Natural killer cell (primary cell): ENCODE measurements at regions not wholly inside any gene's neighbourhood (a gene's known extent, or its start where the extent isn't known, plus 50 kb on each side); places are given as distances from the start of the nearest gene placed in this dataset.

ENCODE experiments used
- ATAC-seq, 3 donors: fragments of 150-1000 bp in 2 of 3; fragments of 200-7000 bp in 1 of 3; cut with Tn5 transposase; 1 replicate in 1 of 3; 2 replicates in 2 of 3; pipeline ENCODE4 v1.10.0; 2021; ENCODE audit warnings: mild to moderate bottlenecking in 2 of 3, moderate library complexity in 2 of 3
- DNase-seq, 2 donors: peaks; one replicate each; pipeline versions ENCODE4 v3.0.0 to v3.0.0-alpha.2; 2013 to 2021; ENCODE audit warnings: mixed read lengths in 1 of 2
- H3K27ac ChIP-seq: one replicate; pipeline ENCODE4 v1.5.1; 2013; ENCODE audit warnings: mild to moderate bottlenecking, low read length
- H3K27me3 ChIP-seq: one replicate; pipeline ENCODE4 v1.6.1; 2013; ENCODE audit warnings: low read length; ENCODE audit not compliant: control insufficient read depth, insufficient read depth
- H3K36me3 ChIP-seq: one replicate; pipeline ENCODE4 v1.6.1; 2013; ENCODE audit warnings: low read length; ENCODE audit not compliant: control insufficient read depth, insufficient read depth
- H3K4me1 ChIP-seq: one replicate; pipeline ENCODE4 v1.6.1; 2013; ENCODE audit warnings: low read length; ENCODE audit not compliant: control insufficient read depth, insufficient read depth
- H3K4me3 ChIP-seq: one replicate; pipeline ENCODE4 v1.5.1; 2013; ENCODE audit warnings: low read length
- H3K9me3 ChIP-seq: one replicate; pipeline ENCODE4 v1.6.1; 2013; ENCODE audit warnings: low read length; ENCODE audit not compliant: control insufficient read depth, insufficient read depth
- H3K27ac Mint-ChIP-seq, 2 donors: one replicate each; pipeline ENCODE4 v1.8.0; 2022; ENCODE audit warnings: mild to moderate bottlenecking in 2 of 2, mixed read lengths in 2 of 2, moderate library complexity in 1 of 2
- H3K27me3 Mint-ChIP-seq, 2 donors: one replicate each; pipeline ENCODE4 v1.8.0; 2022; ENCODE audit warnings: low read depth in 2 of 2, mixed read lengths in 2 of 2
- H3K36me3 Mint-ChIP-seq: one replicate; pipeline ENCODE4 v1.8.0; 2022; ENCODE audit warnings: mixed read lengths
- H3K4me1 Mint-ChIP-seq, 2 donors: one replicate each; pipeline ENCODE4 v1.8.0; 2022; ENCODE audit warnings: mixed read lengths in 2 of 2
- H3K4me3 Mint-ChIP-seq: one replicate; pipeline ENCODE4 v1.8.0; 2022; ENCODE audit warnings: mild to moderate bottlenecking, moderate library complexity, mixed read lengths
- H3K9me3 Mint-ChIP-seq, 2 donors: one replicate each; pipeline ENCODE4 v1.8.0; 2022; ENCODE audit warnings: mixed read lengths in 2 of 2
- WGBS: methylation state at CpG from one replicate; pipeline ENCODE4 v1.1.7; 2013; ENCODE audit warnings: missing lambda C conversion rate; ENCODE audit not compliant: insufficient coverage; 5-methylcytosine and 5-hydroxymethylcytosine counted together
- intact Hi-C: fragments of 100-400 bp; cut with micrococcal nuclease; formaldehyde crosslinking; loops from one replicate; pipeline ENCODE4 v1.14.2; 2022
- TF ChIP-seq, protein P1 (sequence below): fragments of 200-600 bp; IDR thresholded peaks from one replicate; pipeline ENCODE4 v1.8.0; 2022; ENCODE audit warnings: antibody characterized with exemption

DNA sequence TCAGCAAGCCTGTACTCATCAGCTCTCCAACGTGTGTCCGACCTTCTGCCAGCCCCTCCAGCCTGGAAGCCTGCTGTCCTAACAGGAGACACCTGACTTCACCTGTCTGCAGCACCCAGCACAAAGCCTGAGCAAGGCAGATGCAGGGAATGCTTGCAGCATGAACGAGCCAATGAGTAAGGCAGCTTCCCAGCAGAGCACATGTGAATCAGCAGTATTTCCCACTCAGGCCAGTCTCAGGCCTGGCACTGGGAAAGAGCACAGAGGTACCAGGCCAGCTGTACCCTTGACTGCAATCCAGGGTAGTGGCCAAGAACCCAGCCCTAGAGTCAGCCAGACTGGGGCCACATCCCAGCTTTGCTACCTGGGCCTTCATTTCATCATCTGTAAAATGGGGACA, 120.8 kb downstream of the MAFB start:
- Histone ChIP-seq H3K4me3 (no peak overlapping the region), H3K27ac (no peak overlapping the region), H3K27me3 (no peaks in the 10 kb centered on the region), H3K36me3 (no peaks in the 10 kb centered on the region), H3K4me1 (no peaks in the 10 kb centered on the region), H3K9me3 (no peaks in the 10 kb centered on the region)
- Mint-ChIP-seq H3K27ac (no peak overlapping the region), H3K36me3 (no peaks in the 10 kb centered on the region), H3K4me3 (no peak overlapping the region), H3K4me1 (no peaks in the 10 kb centered on the region), H3K9me3 (no peaks in the 10 kb centered on the region), H3K27me3 (peaks cover 0 to 10% of the 10 kb centered on the region in 2 donors)
- DNase-seq (no peak), ATAC-seq (no peak)
- WGBS = 74% methylated on average over 3 of the region's 3 CpGs
- intact Hi-C loops = no loop called here
- TF ChIP-seq, protein P1, sequence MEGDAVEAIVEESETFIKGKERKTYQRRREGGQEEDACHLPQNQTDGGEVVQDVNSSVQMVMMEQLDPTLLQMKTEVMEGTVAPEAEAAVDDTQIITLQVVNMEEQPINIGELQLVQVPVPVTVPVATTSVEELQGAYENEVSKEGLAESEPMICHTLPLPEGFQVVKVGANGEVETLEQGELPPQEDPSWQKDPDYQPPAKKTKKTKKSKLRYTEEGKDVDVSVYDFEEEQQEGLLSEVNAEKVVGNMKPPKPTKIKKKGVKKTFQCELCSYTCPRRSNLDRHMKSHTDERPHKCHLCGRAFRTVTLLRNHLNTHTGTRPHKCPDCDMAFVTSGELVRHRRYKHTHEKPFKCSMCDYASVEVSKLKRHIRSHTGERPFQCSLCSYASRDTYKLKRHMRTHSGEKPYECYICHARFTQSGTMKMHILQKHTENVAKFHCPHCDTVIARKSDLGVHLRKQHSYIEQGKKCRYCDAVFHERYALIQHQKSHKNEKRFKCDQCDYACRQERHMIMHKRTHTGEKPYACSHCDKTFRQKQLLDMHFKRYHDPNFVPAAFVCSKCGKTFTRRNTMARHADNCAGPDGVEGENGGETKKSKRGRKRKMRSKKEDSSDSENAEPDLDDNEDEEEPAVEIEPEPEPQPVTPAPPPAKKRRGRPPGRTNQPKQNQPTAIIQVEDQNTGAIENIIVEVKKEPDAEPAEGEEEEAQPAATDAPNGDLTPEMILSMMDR = no peak

DNA sequence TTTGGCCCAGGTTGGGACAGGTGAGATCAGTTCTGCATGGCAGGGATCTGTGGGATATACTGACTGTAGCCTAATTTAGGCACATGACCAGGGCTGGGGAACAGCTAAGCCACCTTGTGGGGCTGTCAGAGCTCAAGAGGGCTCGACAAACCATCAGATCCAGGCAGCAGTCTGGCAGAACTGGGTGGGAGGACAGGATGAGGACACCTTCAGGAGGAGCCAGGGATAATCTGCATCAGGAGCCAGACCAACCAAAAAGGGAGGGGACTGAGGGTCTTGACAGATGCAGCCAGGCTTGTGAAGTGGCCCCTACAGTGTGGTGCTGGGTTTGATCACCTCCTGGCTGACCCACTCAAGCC, 123.4 kb downstream of the MAFB start:
- Histone ChIP-seq H3K9me3 (no peaks in the 10 kb centered on the region), H3K27me3 (no peaks in the 10 kb centered on the region), H3K4me3 (no peak overlapping the region), H3K36me3 (no peaks in the 10 kb centered on the region), H3K27ac (no peak overlapping the region), H3K4me1 (no peaks in the 10 kb centered on the region)
- Mint-ChIP-seq H3K4me1 (no peaks in the 10 kb centered on the region), H3K4me3 (no peak overlapping the region), H3K9me3 (no peaks in the 10 kb centered on the region), H3K36me3 (no peaks in the 10 kb centered on the region), H3K27me3 (peaks cover 0 to 10% of the 10 kb centered on the region in 2 donors), H3K27ac (no peak overlapping the region)
- intact Hi-C loops = no loop called here
- DNase-seq = no peak
- ATAC-seq = no peak
- TF ChIP-seq, protein P1 = no peak
- WGBS = 53% methylated on average over 1 of the region's 1 CpG

DNA sequence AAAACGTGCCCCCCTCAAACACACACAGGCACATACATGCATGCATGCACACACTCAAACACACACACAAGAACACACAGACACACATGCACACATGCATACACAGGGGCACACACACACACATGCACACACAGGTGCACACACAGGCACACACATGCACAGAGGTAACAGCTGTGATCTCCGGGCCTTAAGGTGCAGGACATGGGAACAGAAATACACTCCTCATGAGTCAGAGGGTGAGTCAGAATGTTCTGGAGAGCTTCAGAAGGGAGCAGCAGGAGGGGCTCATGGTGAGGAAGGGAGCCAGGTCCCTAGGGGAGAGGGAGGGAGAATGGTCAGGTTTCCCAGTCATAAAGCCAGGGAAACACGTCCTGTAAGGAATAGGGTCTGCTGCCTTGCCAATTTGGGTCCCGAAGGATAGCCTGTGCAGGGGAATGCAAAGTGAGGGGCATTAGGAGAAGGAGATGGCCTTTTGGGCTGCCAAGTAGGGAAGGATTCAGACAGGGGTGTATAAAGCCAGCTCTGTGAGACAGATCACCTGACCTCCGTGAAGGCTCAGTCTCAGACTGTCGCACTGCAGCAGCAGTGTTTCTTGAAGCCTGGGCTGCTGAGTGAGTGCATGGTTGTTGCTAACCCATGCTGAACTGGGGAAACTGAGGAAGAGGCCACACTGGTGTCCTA, 123.9 kb downstream of the MAFB start:
- no peaks in the 10 kb centered on the region for H3K36me3 Mint-ChIP-seq
- Histone ChIP-seq H3K9me3 (no peaks in the 10 kb centered on the region), H3K36me3 (no peaks in the 10 kb centered on the region), H3K4me3 (no peak overlapping the region), H3K27me3 (no peaks in the 10 kb centered on the region), H3K27ac (no peak overlapping the region), H3K4me1 (no peaks in the 10 kb centered on the region)
- H3K9me3 Mint-ChIP-seq = no peaks in the 10 kb centered on the region
- peaks cover 0 to 10% of the 10 kb centered on the region in 2 donors for H3K27me3 Mint-ChIP-seq
- DNase-seq (no peak), ATAC-seq (no peak)
- H3K4me1 Mint-ChIP-seq = no peaks in the 10 kb centered on the region
- intact Hi-C loops = no loop called here
- no peak overlapping the region for H3K4me3 Mint-ChIP-seq
- no peak overlapping the region for H3K27ac Mint-ChIP-seq
- TF ChIP-seq, protein P1 = no peak
- 88% methylated on average over 6 of the region's 6 CpGs for WGBS

DNA sequence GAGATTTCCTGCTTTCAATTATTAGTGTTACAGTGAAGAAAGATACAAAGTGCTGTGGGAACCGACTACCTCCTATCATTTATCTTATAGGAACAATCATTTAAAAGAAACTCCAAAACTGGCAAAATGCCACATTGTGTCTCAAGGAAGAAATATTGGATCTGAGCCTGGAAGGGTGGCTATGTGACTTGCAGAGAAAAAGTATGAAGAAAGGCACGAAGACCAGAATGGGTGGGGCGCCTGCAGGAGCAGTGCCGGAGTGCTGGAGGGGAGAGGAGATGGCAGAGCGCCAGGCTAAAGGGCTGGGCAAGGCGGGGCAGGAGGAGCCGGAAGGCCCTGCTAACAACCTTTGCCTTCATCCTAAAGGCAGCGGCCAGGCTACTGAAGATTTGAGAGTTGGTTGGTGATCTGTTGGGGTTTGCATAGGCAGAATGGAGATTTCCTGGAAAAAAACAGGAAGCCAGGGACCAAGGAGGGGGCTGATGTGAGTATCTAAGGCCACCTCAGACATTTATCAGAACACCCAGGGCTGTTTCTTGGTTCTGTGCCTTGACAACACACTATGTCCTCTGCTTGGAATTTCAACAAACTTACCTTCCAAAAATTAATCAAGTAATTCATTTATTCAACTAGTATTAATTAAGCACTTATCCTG, 125.6 kb downstream of the MAFB start:
- TF ChIP-seq, protein P1 = no peak
- ATAC-seq = no peak

More for the DNA sequence above, 125.6 kb downstream of the MAFB start:
- H3K27ac Mint-ChIP-seq = no peak overlapping the region
- intact Hi-C loops = no loop called here
- no peak overlapping the region for H3K27ac ChIP-seq
- no peaks in the 10 kb centered on the region for H3K36me3 ChIP-seq
- H3K27me3 Mint-ChIP-seq = peaks cover 7 to 10% of the 10 kb centered on the region in 2 donors
- no peak overlapping the region for H3K4me3 Mint-ChIP-seq
- H3K9me3 ChIP-seq = no peaks in the 10 kb centered on the region
- H3K4me3 ChIP-seq = no peak overlapping the region
- no peaks in the 10 kb centered on the region for H3K27me3 ChIP-seq
- no peaks in the 10 kb centered on the region for H3K9me3 Mint-ChIP-seq
- no peaks in the 10 kb centered on the region for H3K4me1 ChIP-seq
- H3K4me1 Mint-ChIP-seq = no peaks in the 10 kb centered on the region
- no peak for DNase-seq
- H3K36me3 Mint-ChIP-seq = no peaks in the 10 kb centered on the region
- WGBS = 87% methylated on average over 7 of the region's 8 CpGs
